HG03460 (cell line): ENCODE measurements at regions not wholly inside any gene's neighbourhood (a gene's known extent, or its start where the extent isn't known, plus 50 kb on each side); places are given as distances from the start of the nearest gene placed in this dataset.

Source experiments
- ATAC-seq: cut with Tn5 transposase; IDR thresholded peaks from one replicate; pipeline ENCODE4 v1.9.1; 2021; ENCODE audit not compliant: unreplicated experiment

GRCh38 chr12:106003297-106003696, 135.5 kb downstream of the NUAK1 start:
- no peak for ATAC-seq

- ATAC-seq: no peak
Measured at GRCh38 chr12:106004289-106004688, 134.5 kb downstream of the NUAK1 start.

GRCh38 chr12:106006382-106006781, 132.4 kb downstream of the NUAK1 start:
- no peak for ATAC-seq

- ATAC-seq: no peak
Measured at GRCh38 chr12:106006940-106007339, 131.8 kb downstream of the NUAK1 start.

- no peak for ATAC-seq
Measured at GRCh38 chr12:106010741-106011140, 128.0 kb downstream of the NUAK1 start.
